ENCODE measurements at regions not wholly inside any gene's neighbourhood (a gene's known extent, or its start where the extent isn't known, plus 50 kb on each side); places are given as distances from the start of the nearest gene placed in this dataset.
"Not testable (repeated sequence)": the region's sequence is repeated elsewhere in the genome, so short reads cannot be mapped to it uniquely, and the experiment has no call there.

DNA sequence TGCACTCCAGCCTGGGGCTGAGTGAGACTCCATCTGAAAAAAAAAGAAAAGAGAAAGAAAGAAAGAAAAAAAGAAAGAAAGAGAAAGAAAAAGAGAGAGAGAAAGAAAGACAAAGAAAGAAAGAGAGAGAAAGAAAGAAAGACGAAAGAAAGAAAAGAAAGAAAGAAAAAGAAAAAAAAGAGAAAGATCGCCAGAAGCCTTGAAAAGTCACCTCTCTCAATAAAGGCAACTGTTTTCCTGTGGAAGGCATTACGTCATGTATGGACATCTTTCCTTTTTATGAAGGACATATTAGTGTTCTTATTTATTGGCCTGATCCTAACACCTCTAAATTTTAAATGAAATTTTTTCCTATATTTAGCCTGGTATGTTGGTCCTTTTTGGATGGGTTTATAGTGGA lies 310.9 kb upstream of the FRG1 start:
- TF ChIP-seq, protein P1, sequence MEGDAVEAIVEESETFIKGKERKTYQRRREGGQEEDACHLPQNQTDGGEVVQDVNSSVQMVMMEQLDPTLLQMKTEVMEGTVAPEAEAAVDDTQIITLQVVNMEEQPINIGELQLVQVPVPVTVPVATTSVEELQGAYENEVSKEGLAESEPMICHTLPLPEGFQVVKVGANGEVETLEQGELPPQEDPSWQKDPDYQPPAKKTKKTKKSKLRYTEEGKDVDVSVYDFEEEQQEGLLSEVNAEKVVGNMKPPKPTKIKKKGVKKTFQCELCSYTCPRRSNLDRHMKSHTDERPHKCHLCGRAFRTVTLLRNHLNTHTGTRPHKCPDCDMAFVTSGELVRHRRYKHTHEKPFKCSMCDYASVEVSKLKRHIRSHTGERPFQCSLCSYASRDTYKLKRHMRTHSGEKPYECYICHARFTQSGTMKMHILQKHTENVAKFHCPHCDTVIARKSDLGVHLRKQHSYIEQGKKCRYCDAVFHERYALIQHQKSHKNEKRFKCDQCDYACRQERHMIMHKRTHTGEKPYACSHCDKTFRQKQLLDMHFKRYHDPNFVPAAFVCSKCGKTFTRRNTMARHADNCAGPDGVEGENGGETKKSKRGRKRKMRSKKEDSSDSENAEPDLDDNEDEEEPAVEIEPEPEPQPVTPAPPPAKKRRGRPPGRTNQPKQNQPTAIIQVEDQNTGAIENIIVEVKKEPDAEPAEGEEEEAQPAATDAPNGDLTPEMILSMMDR (IDR thresholded peaks at IDR 0.05 in 8 of 11, conservative IDR thresholded peaks at IDR 0.05 in 3 of 11) = not testable (repeated sequence)
- TF ChIP-seq POLR2A, POLR2AphosphoS5 (IDR thresholded peaks at IDR 0.05): not testable (repeated sequence)

Data from spleen (tissue), 7 donors.